ENCODE measurements at regions not wholly inside any gene's neighbourhood (a gene's known extent, or its start where the extent isn't known, plus 50 kb on each side); places are given as distances from the start of the nearest gene placed in this dataset.

GRCh38 chrX:144738246-144738645 is 509.1 kb upstream of the SPANXN1 start:
- TF ChIP-seq GABPB1 (CRISPR knock-in tag; IDR thresholded peaks at IDR 0.05) (no peak), USF2 (CRISPR knock-in tag; IDR thresholded peaks at IDR 0.05) (no peak), ELF4 (CRISPR knock-in tag; IDR thresholded peaks at IDR 0.05; ENCODE audit: low read depth) (no peak)
- TF ChIP-seq, protein P1, sequence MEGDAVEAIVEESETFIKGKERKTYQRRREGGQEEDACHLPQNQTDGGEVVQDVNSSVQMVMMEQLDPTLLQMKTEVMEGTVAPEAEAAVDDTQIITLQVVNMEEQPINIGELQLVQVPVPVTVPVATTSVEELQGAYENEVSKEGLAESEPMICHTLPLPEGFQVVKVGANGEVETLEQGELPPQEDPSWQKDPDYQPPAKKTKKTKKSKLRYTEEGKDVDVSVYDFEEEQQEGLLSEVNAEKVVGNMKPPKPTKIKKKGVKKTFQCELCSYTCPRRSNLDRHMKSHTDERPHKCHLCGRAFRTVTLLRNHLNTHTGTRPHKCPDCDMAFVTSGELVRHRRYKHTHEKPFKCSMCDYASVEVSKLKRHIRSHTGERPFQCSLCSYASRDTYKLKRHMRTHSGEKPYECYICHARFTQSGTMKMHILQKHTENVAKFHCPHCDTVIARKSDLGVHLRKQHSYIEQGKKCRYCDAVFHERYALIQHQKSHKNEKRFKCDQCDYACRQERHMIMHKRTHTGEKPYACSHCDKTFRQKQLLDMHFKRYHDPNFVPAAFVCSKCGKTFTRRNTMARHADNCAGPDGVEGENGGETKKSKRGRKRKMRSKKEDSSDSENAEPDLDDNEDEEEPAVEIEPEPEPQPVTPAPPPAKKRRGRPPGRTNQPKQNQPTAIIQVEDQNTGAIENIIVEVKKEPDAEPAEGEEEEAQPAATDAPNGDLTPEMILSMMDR (IDR thresholded peaks at IDR 0.05), result no peak

Data from WTC11 (cell line).